ENCODE measurements at regions not wholly inside any gene's neighbourhood (a gene's known extent, or its start where the extent isn't known, plus 50 kb on each side); places are given as distances from the start of the nearest gene placed in this dataset.

- TF ChIP-seq POLR2A (IDR thresholded peaks at IDR 0.05), result no peak
- no peak for TF ChIP-seq CTCF (IDR thresholded peaks at IDR 0.05)
These were observed 122.4 kb upstream of the DCLK2 start for GRCh38 chr4:149955780-149956390.
